ENCODE measurements at regions not wholly inside any gene's neighbourhood (a gene's known extent, or its start where the extent isn't known, plus 50 kb on each side); places are given as distances from the start of the nearest gene placed in this dataset.

GRCh38 chr7:96636979-96637378 lies 72.7 kb downstream of the SEM1 start:
- no peaks in the 10 kb centered on the region for H3K4me1 ChIP-seq (ENCODE audit: control insufficient read depth in 1 of 2, insufficient read depth in 2 of 2, low read length in 2 of 2)
- H3K9me2 ChIP-seq (ENCODE audit: insufficient read depth): 0 out of 2 replicates have a peak, but pooled peaks cover 4% of the 10 kb centered on the region
- H4K20me1 ChIP-seq (ENCODE audit: insufficient read depth): no peaks in the 10 kb centered on the region
- no peak overlapping the region for H3K4me3 ChIP-seq (replicated peaks in 1 of 2; ENCODE audit: low read depth in 1 of 2, low read length in 2 of 2)
- no peak for ATAC-seq
- BruUV-seq (replicated peaks): no TSS peak
- DNase-seq (ENCODE audit: low read depth, low spot score): no peak
- intact Hi-C loops (cut with micrococcal nuclease): no loop called here
- RAD21 ChIA-PET (ENCODE audit: low non-redundant PET in 1 of 2, low total read pairs in 2 of 2, uncharacterized antibody in 2 of 2, unreplicated experiment in 2 of 2): no interaction called here
- no peaks in the 10 kb centered on the region for H3K9me3 ChIP-seq (ENCODE audit: control insufficient read depth in 1 of 2, insufficient read depth in 1 of 2, low read depth in 1 of 2, low read length in 2 of 2)
- CTCF ChIA-PET: no interaction called here
- no peaks in the 10 kb centered on the region for H3K79me2 ChIP-seq (ENCODE audit: insufficient read depth, low read length)
- POLR2A ChIA-PET: no interaction called here
- no peak overlapping the region for H3K9ac ChIP-seq (ENCODE audit: low read length)
- TF ChIP-seq JUND (IDR thresholded peaks at IDR 0.05): no peak
- TF ChIP-seq ATF3 (IDR thresholded peaks at IDR 0.05): no peak
- no peak for TF ChIP-seq EGR1 (IDR thresholded peaks at IDR 0.05; ENCODE audit: low read depth)
- no peak for TF ChIP-seq ZBTB33 (IDR thresholded peaks at IDR 0.05; ENCODE audit: extremely low read depth, insufficient replicate concordance, low read length)
- no peak for TF ChIP-seq EZH2phosphoT487 (IDR thresholded peaks at IDR 0.05; ENCODE audit: borderline replicate concordance)
- no peak for TF ChIP-seq SIN3A (IDR thresholded peaks at IDR 0.05; ENCODE audit: low read depth)
- TF ChIP-seq ELF1 (IDR thresholded peaks at IDR 0.05; ENCODE audit: borderline replicate concordance, low read depth): no peak
- no peak for TF ChIP-seq SRF (IDR thresholded peaks at IDR 0.05; ENCODE audit: low read depth)
- TF ChIP-seq TCF7L2 (IDR thresholded peaks at IDR 0.05; ENCODE audit: borderline replicate concordance, extremely low read depth, insufficient read depth, insufficient read length): no peak
- no peak for TF ChIP-seq EZH2 (IDR thresholded peaks at IDR 0.05)
- no peak for TF ChIP-seq ZFX (IDR thresholded peaks at IDR 0.05)
- no peak for TF ChIP-seq CTCF (IDR thresholded peaks at IDR 0.05 in 2 of 3, conservative IDR thresholded peaks at IDR 0.05 in 1 of 3; ENCODE audit: borderline replicate concordance in 1 of 3, insufficient read depth in 1 of 3, low read depth in 2 of 3, low read length in 2 of 3)
- TF ChIP-seq RAD21 (IDR thresholded peaks at IDR 0.05; ENCODE audit: low read depth): no peak
- TF ChIP-seq MAX (IDR thresholded peaks at IDR 0.05): no peak
- TF ChIP-seq CBX3 (IDR thresholded peaks at IDR 0.05; ENCODE audit: low read depth): no peak
- no peak for TF ChIP-seq SP1 (IDR thresholded peaks at IDR 0.05; ENCODE audit: low read depth)
- TF ChIP-seq ZNF274 (IDR thresholded peaks at IDR 0.05; ENCODE audit: low read depth, low read length): no peak
- no peaks in the 10 kb centered on the region for H3K27me3 ChIP-seq (ENCODE audit: insufficient read depth, low read length)
- no peak overlapping the region for H3K4me2 ChIP-seq (ENCODE audit: low read length)
- no peak overlapping the region for H3K27ac ChIP-seq (ENCODE audit: low read depth, low read length)
- H3K36me3 ChIP-seq (ENCODE audit: control insufficient read depth in 1 of 2, insufficient read depth in 2 of 2, low read length in 2 of 2): no peaks in the 10 kb centered on the region
- no peak overlapping the region for H2AFZ ChIP-seq (ENCODE audit: low read depth, low read length, poor library complexity, severe bottlenecking)

Data from HCT116 (cell line).